IMR-90 (cell line): ENCODE measurements at regions not wholly inside any gene's neighbourhood (a gene's known extent, or its start where the extent isn't known, plus 50 kb on each side); places are given as distances from the start of the nearest gene placed in this dataset.

Experiments
- ATAC-seq: fragments of 200-7000 bp; cut with Tn5 transposase; 2 replicates; pipeline ENCODE4 v1.9.1; 2020; ENCODE audit warnings: low read depth, mild to moderate bottlenecking, moderate library complexity
- BruUV-seq: library from RNA; stranded (reverse); fragments of 400-500 nt; replicated peaks from 2 replicates; lab custom pipeline; 2021; lab: Mats Ljungman, UMichigan
- CTCF ChIA-PET: fragments of 300-600 bp; formaldehyde crosslinking; extraction: SDS; loops from one replicate; lab custom pipeline; 2021; ENCODE audit warnings: antibody characterized with exemption; lab: Yijun Ruan, JAX
- POLR2A ChIA-PET: fragments of 300-600 bp; sonication (Branson Sonifier 250); formaldehyde crosslinking; loops from one replicate; lab custom pipeline; 2022; ENCODE audit warnings: antibody characterized with exemption; ENCODE audit not compliant: unreplicated experiment; lab: Charles Lee
- DNase-seq: peaks from one replicate; pipeline ENCODE4 v3.0.0; 2013
- H2AFZ ChIP-seq: replicated peaks from 2 replicates; pipeline ENCODE3; 2013; ENCODE audit warnings: low read length, mild to moderate bottlenecking; ENCODE audit not compliant: poor library complexity
- H2AK5ac ChIP-seq: 2 replicates; pipeline ENCODE4 v1.6.1; 2013; ENCODE audit warnings: low read depth, low read length, inconsistent platforms
- H2AK9ac ChIP-seq: replicated peaks from 2 replicates; pipeline ENCODE3; 2013; ENCODE audit warnings: mild to moderate bottlenecking, low read depth, low read length, moderate library complexity; ENCODE audit not compliant: poor library complexity
- H2BK120ac ChIP-seq: 2 replicates; pipeline ENCODE4 v1.6.1; 2013; ENCODE audit warnings: low read depth, low read length, inconsistent platforms
- H2BK15ac ChIP-seq: 3 replicates; pipeline ENCODE4 v1.6.1; 2013; ENCODE audit warnings: low read depth, low read length, inconsistent platforms
- H2BK20ac ChIP-seq: 2 replicates; pipeline ENCODE4 v1.6.1; 2013; ENCODE audit warnings: low read depth, mild to moderate bottlenecking, inconsistent platforms, low read length, moderate library complexity
- H2BK5ac ChIP-seq: 2 replicates; pipeline ENCODE4 v1.6.1; 2013; ENCODE audit warnings: mild to moderate bottlenecking, low read depth, low read length, inconsistent platforms; ENCODE audit not compliant: poor library complexity, severe bottlenecking
- H3K14ac ChIP-seq: replicated peaks from 2 replicates; pipeline ENCODE4 v1.6.1; 2013; ENCODE audit warnings: low read depth, low read length, inconsistent platforms
- H3K18ac ChIP-seq: 2 replicates; pipeline ENCODE4 v1.6.1; 2013; ENCODE audit warnings: low read depth, low read length, control low read depth
- H3K23ac ChIP-seq: 2 replicates; pipeline ENCODE4 v1.6.1; 2013; ENCODE audit warnings: low read depth, low read length, inconsistent platforms
- H3K27ac ChIP-seq: 2 replicates; pipeline ENCODE4 v1.5.1; 2013; ENCODE audit warnings: mild to moderate bottlenecking, control low read depth, low read length; ENCODE audit not compliant: insufficient read depth
- H3K27me3 ChIP-seq: 2 replicates; pipeline ENCODE4 v1.6.1; 2013; ENCODE audit warnings: low read length; ENCODE audit not compliant: control insufficient read depth, insufficient read depth
- H3K36me3 ChIP-seq: 2 replicates; pipeline ENCODE4 v1.6.1; 2013; ENCODE audit warnings: low read length, mixed read lengths; ENCODE audit not compliant: control insufficient read depth, insufficient read depth
- H3K4ac ChIP-seq: 2 replicates; pipeline ENCODE4 v1.6.1; 2013; ENCODE audit warnings: low read depth, low read length, inconsistent platforms
- H3K4me1 ChIP-seq: 2 replicates; pipeline ENCODE4 v1.6.1; 2013; ENCODE audit warnings: low read length, mixed read lengths; ENCODE audit not compliant: control insufficient read depth, insufficient read depth
- H3K4me2 ChIP-seq: 2 replicates; pipeline ENCODE4 v1.6.1; 2013; ENCODE audit warnings: low read depth, mild to moderate bottlenecking, control low read depth, low read length, moderate library complexity
- H3K4me3 ChIP-seq: 2 replicates; pipeline ENCODE4 v1.5.1; 2013; ENCODE audit warnings: low read depth, mild to moderate bottlenecking, control low read depth, low read length, moderate library complexity; ENCODE audit not compliant: insufficient read depth
- H3K56ac ChIP-seq: 2 replicates; pipeline ENCODE4 v1.6.1; 2013; ENCODE audit warnings: low read length, inconsistent platforms; ENCODE audit not compliant: insufficient read depth; ENCODE audit errors: extremely low read depth
- H3K79me1 ChIP-seq, 2 experiments: 2 replicates each; pipeline ENCODE4 v1.6.1; 2013; ENCODE audit warnings: low read length in 2 of 2, inconsistent platforms in 1 of 2, low read depth in 1 of 2
- H3K9ac ChIP-seq: 2 replicates; pipeline ENCODE4 v1.6.1; 2013; ENCODE audit warnings: low read depth, low read length, control low read depth
- H3K9me1 ChIP-seq: 2 replicates; pipeline ENCODE4 v1.6.1; 2013; ENCODE audit warnings: low read length, inconsistent platforms; ENCODE audit not compliant: insufficient read depth
- H3K9me3 ChIP-seq: 2 replicates; pipeline ENCODE4 v1.6.1; 2013; ENCODE audit warnings: low read length; ENCODE audit not compliant: control insufficient read depth, insufficient read depth
- H4K20me1 ChIP-seq: 2 replicates; pipeline ENCODE4 v1.6.1; 2013; ENCODE audit warnings: low read length, inconsistent platforms; ENCODE audit not compliant: insufficient read depth
- H4K5ac ChIP-seq: 2 replicates; pipeline ENCODE4 v1.6.1; 2013; ENCODE audit warnings: mild to moderate bottlenecking, low read depth, low read length, control low read depth
- H4K8ac ChIP-seq, 2 experiments: 2 replicates each; pipeline ENCODE4 v1.6.1; 2013; ENCODE audit warnings: low read depth in 2 of 2, low read length in 2 of 2, control low read depth in 1 of 2, inconsistent platforms in 1 of 2
- H4K91ac ChIP-seq: 2 replicates; pipeline ENCODE4 v1.6.1; 2013; ENCODE audit warnings: low read depth, low read length, inconsistent platforms; ENCODE audit not compliant: insufficient read depth
- POLR2A ChIP-seq: IDR thresholded peaks from 2 replicates; pipeline ENCODE4 v1.6.1; 2012; ENCODE audit warnings: mild to moderate bottlenecking, low read depth, low read length
- WGBS, 2 experiments: methylation state at CpG; one replicate each; pipeline versions ENCODE4 v1.1.5 to v1.1.7; 2013; ENCODE audit warnings: missing lambda C conversion rate in 2 of 2; ENCODE audit not compliant: insufficient read length in 1 of 2; ENCODE audit errors: extremely low coverage in 2 of 2; 5-methylcytosine and 5-hydroxymethylcytosine counted together
- dilution Hi-C: fragments of 300-500 bp; cut with HindIII; formaldehyde crosslinking; loops from one replicate; pipeline ENCODE4 v1.14.3; 2018; ENCODE audit warnings: low sequenced_read_pairs; ENCODE audit not compliant: unreplicated experiment
- in situ Hi-C: fragments of 300-500 bp; cut with MboI; formaldehyde crosslinking; loops from 3 replicates; pipeline ENCODE4 v1.14.3; 2019; ENCODE audit warnings: low sequenced_read_pairs, inconsistent platforms, mixed read lengths
- intact Hi-C: fragments of 100-400 bp; cut with micrococcal nuclease; formaldehyde crosslinking; loops from 2 replicates; pipeline ENCODE4 v1.10.0; 2022

DNA sequence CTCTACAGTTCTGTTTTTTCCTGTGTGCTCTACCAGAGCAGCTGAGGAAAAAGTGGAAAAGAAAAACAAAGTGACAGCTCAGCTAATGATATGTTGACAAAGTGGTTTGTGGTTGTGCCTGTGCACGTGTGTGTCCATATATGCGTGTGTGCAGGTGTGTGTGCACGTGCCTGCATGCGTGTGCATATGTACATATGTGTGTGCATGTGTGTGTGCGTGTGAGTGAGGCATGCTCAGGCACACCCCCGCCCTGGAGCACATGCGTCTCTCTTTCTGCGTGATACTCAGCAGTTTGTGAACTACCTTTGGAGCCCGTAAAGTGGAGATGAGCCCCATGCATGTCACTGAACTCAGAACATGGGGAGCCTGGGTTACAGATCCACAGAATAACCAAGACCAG, 84.5 kb upstream of the GPR26 start:
- Histone ChIP-seq H3K27me3 (no peaks in the 10 kb centered on the region), H2AFZ (no peak overlapping the region), H2BK20ac (no peak overlapping the region), H4K8ac (no peak overlapping the region), H2AK5ac (no peak overlapping the region), H3K18ac (no peak overlapping the region), H3K4me3 (no peak overlapping the region), H3K4me2 (no peak overlapping the region), H3K79me1 (no peaks in the 10 kb centered on the region), H3K23ac (no peak overlapping the region), H2BK120ac (no peak overlapping the region), H3K27ac (no peak overlapping the region), H3K14ac (no peak overlapping the region), H4K91ac (no peak overlapping the region), H3K36me3 (no peaks in the 10 kb centered on the region), H3K9me3 (peaks cover 2% of the 10 kb centered on the region; the same call in 1 of the 2 replicates), H3K9ac (no peak overlapping the region), H3K4ac (no peak overlapping the region), H4K20me1 (no peaks in the 10 kb centered on the region), H3K9me1 (no peaks in the 10 kb centered on the region), H2BK15ac (no peak overlapping the region), H3K56ac (no peak overlapping the region), H2BK5ac (no peak overlapping the region), H3K4me1 (no peaks in the 10 kb centered on the region), H4K5ac (no peak overlapping the region), H2AK9ac (no peak overlapping the region)
- DNase-seq (no peak), ATAC-seq (no peak)
- WGBS, 2 experiments = 20% methylated on average over 3 of the region's 9 CpGs; no CpG with 5 or more reads in 1 of the 2 experiments
- BruUV-seq = no TSS peak
- intact Hi-C loops = loop anchor here (1.0 kb wide), 1 partner anchor 808 kb away; no protein-coding TSS in a partner anchor
- ChIA-PET POLR2A (no interaction called here), CTCF (no interaction called here)
- dilution Hi-C loops = no loop called here
- no peak for TF ChIP-seq POLR2A
- in situ Hi-C loops = loop anchor here (10.0 kb wide), 2 partner anchors 383 to 803 kb away; no protein-coding TSS in a partner anchor
